HCT116 (cell line): ENCODE measurements at regions not wholly inside any gene's neighbourhood (a gene's known extent, or its start where the extent isn't known, plus 50 kb on each side); places are given as distances from the start of the nearest gene placed in this dataset.
A peak's percentile ranks its signal among the peaks of the same experiment; 100 is the strongest.
"Not testable (repeated sequence)": the region's sequence is repeated elsewhere in the genome, so short reads cannot be mapped to it uniquely, and the experiment has no call there.

ENCODE experiments used
- ATAC-seq: fragments of 200-7000 bp; cut with Tn5 transposase; 2 replicates; pipeline ENCODE4 v1.9.1; 2020; ENCODE audit warnings: mild to moderate bottlenecking, moderate library complexity
- BruUV-seq: library from RNA; stranded (reverse); fragments of 400-500 nt; replicated peaks from 2 replicates; lab custom pipeline; 2021; lab: Mats Ljungman, UMichigan
- CTCF ChIA-PET: fragments of 300-600 bp; sonication (Branson Sonifier 250); formaldehyde crosslinking; loops from one replicate; lab custom pipeline; 2021; ENCODE audit warnings: antibody characterized with exemption; lab: Charles Lee
- POLR2A ChIA-PET: fragments of 300-600, 350-600 bp; sonication (Branson Sonifier 250); formaldehyde crosslinking; loops from one replicate; lab custom pipeline; 2021; ENCODE audit warnings: antibody characterized with exemption; lab: Charles Lee
- RAD21 ChIA-PET, 2 experiments: fragments of 300-600 bp; sonication (Branson Sonifier 250); formaldehyde crosslinking; loops; one replicate each; lab custom pipeline; 2023; ENCODE audit warnings: low total read pairs in 2 of 2; ENCODE audit not compliant: uncharacterized antibody in 2 of 2, unreplicated experiment in 2 of 2, low non-redundant PET in 1 of 2; lab: Charles Lee
- DNase-seq: peaks from one replicate; pipeline ENCODE4 v3.0.0-alpha.2; 2010; ENCODE audit warnings: low read depth, low spot score
- H2AFZ ChIP-seq: fragments of 200-600 bp; shearing (Covaris generic), sonication (generic); 2 replicates; pipeline ENCODE4 v1.6.1; 2017; ENCODE audit warnings: low read depth, mixed run types, mixed read lengths, antibody characterized with exemption, low read length; ENCODE audit not compliant: poor library complexity, severe bottlenecking
- H3K27ac ChIP-seq: 2 replicates; pipeline ENCODE4 v1.5.1; 2012; ENCODE audit warnings: low read depth, low read length
- H3K27me3 ChIP-seq: fragments of 200-600 bp; sonication (generic); 2 replicates; pipeline ENCODE4 v1.6.1; 2016; ENCODE audit warnings: mixed run types, low read length, mixed read lengths; ENCODE audit not compliant: insufficient read depth
- H3K36me3 ChIP-seq, 2 experiments: fragments of 200-500 bp in 1 of 2; fragments of 200-600 bp in 1 of 2; sonication (Bioruptor generic) in 1 of 2; sonication (generic) in 1 of 2; 2 replicates each; pipeline versions ENCODE4 v1.5.1 to v1.6.1; 2014 to 2016; ENCODE audit warnings: low read length in 2 of 2, inconsistent platforms in 1 of 2, mixed read lengths in 1 of 2, mixed run types in 1 of 2; ENCODE audit not compliant: insufficient read depth in 2 of 2, control insufficient read depth in 1 of 2
- H3K4me1 ChIP-seq, 2 experiments: fragments of 200-600 bp in 1 of 2; sonication (generic) in 1 of 2; 2 replicates each; pipeline versions ENCODE4 v1.5.1 to v1.6.1; 2012 to 2017; ENCODE audit warnings: low read length in 2 of 2, inconsistent platforms in 1 of 2, mild to moderate bottlenecking in 1 of 2, mixed read lengths in 1 of 2, mixed run types in 1 of 2, moderate library complexity in 1 of 2; ENCODE audit not compliant: insufficient read depth in 2 of 2, control insufficient read depth in 1 of 2
- H3K4me2 ChIP-seq: fragments of 200-600 bp; sonication (generic); 2 replicates; pipeline ENCODE4 v1.6.1; 2017; ENCODE audit warnings: mixed run types, low read length, mixed read lengths
- H3K4me3 ChIP-seq, 2 experiments: fragments of 200-600 bp in 1 of 2; sonication (generic) in 1 of 2; replicated peaks in 1 of 2; 2 replicates each; pipeline ENCODE4 v1.5.1; 2011 to 2016; ENCODE audit warnings: low read length in 2 of 2, control low read depth in 1 of 2, low read depth in 1 of 2, mild to moderate bottlenecking in 1 of 2, mixed read lengths in 1 of 2, mixed run types in 1 of 2
- H3K79me2 ChIP-seq: fragments of 200-600 bp; sonication (generic); 2 replicates; pipeline ENCODE4 v1.6.1; 2017; ENCODE audit warnings: mild to moderate bottlenecking, mixed run types, low read length, moderate library complexity, mixed read lengths; ENCODE audit not compliant: insufficient read depth
- H3K9ac ChIP-seq: fragments of 200-600 bp; sonication (generic); 2 replicates; pipeline ENCODE4 v1.6.1; 2016; ENCODE audit warnings: low read length, mixed read lengths
- H3K9me2 ChIP-seq: fragments of 200-600 bp; sonication (generic), shearing (Covaris generic); 2 replicates; pipeline ENCODE4 v1.6.1; 2017; ENCODE audit warnings: mixed run types, mild to moderate bottlenecking, moderate library complexity; ENCODE audit not compliant: insufficient read depth
- H3K9me3 ChIP-seq, 2 experiments: fragments of 200-500 bp in 1 of 2; fragments of 200-600 bp in 1 of 2; sonication (Bioruptor generic) in 1 of 2; sonication (generic) in 1 of 2; 2 replicates each; pipeline ENCODE4 v1.6.1; 2014 to 2017; ENCODE audit warnings: low read length in 2 of 2, mixed read lengths in 2 of 2, inconsistent platforms in 1 of 2, low read depth in 1 of 2, mild to moderate bottlenecking in 1 of 2, mixed run types in 1 of 2, moderate library complexity in 1 of 2; ENCODE audit not compliant: control insufficient read depth in 1 of 2, insufficient read depth in 1 of 2
- H4K20me1 ChIP-seq: fragments of 200-600 bp; sonication (generic), shearing (Covaris generic); 2 replicates; pipeline ENCODE4 v1.6.1; 2017; ENCODE audit warnings: mixed run types, mild to moderate bottlenecking, moderate library complexity; ENCODE audit not compliant: insufficient read depth
- ATF3 ChIP-seq: IDR thresholded peaks from 2 replicates; pipeline ENCODE4 v1.6.1; 2012
- CEBPB ChIP-seq: IDR thresholded peaks from 2 replicates; pipeline ENCODE4 v1.6.1; 2012; ENCODE audit warnings: low read depth
- CTCF ChIP-seq, 3 experiments: fragments of 200-600 bp in 1 of 3; sonication (generic) in 1 of 3; IDR thresholded peaks in 2 of 3; conservative IDR thresholded peaks in 1 of 3; 2 replicates each; pipeline ENCODE4 v1.5.1; 2012 to 2017; ENCODE audit warnings: low read depth in 2 of 3, low read length in 2 of 3, antibody characterized with exemption in 1 of 3, borderline replicate concordance in 1 of 3, control low read depth in 1 of 3, mild to moderate bottlenecking in 1 of 3, mixed read lengths in 1 of 3, mixed run types in 1 of 3, moderate library complexity in 1 of 3; ENCODE audit not compliant: insufficient read depth in 1 of 3
- ELF1 ChIP-seq: IDR thresholded peaks from 2 replicates; pipeline ENCODE4 v1.6.1; 2012; ENCODE audit warnings: low read depth, borderline replicate concordance
- JUND ChIP-seq: IDR thresholded peaks from 2 replicates; pipeline ENCODE4 v1.6.1; 2012
- MAX ChIP-seq: IDR thresholded peaks from 2 replicates; pipeline ENCODE4 v1.6.1; 2012
- YY1 ChIP-seq: IDR thresholded peaks from 2 replicates; pipeline ENCODE4 v1.6.1; 2011; ENCODE audit warnings: low read length, low read depth, moderate library complexity, mild to moderate bottlenecking; ENCODE audit not compliant: insufficient replicate concordance; ENCODE audit errors: extremely low read depth
- intact Hi-C: fragments of 100-400 bp; cut with micrococcal nuclease; formaldehyde crosslinking; loops from 2 replicates; pipeline ENCODE4 v1.10.0; 2022

GRCh38 chrX:40794829-40795130 is 59.4 kb upstream of the MED14 start:
- POLR2A ChIA-PET, H3K27me3 ChIP-seq, H2AFZ ChIP-seq, BruUV-seq, H3K9me3 ChIP-seq, H3K9ac ChIP-seq, H3K4me3 ChIP-seq, H3K79me2 ChIP-seq, H4K20me1 ChIP-seq, H3K36me3 ChIP-seq, H3K9me2 ChIP-seq, DNase-seq: not testable (repeated sequence)
- peak overlapping the region; percentile 59 for H3K27ac ChIP-seq
- H3K4me1 ChIP-seq, result peaks cover 4 to 14% of the 10 kb centered on the region in 2 experiments; a peak in 3 of 4 replicates
- H3K4me2 ChIP-seq, result peak overlapping the region; percentile 42
- intact Hi-C loops, result loop anchor here (1.0 to 10.0 kb wide), 2 partner anchors 143 to 220 kb away; no protein-coding TSS in a partner anchor
- ATAC-seq, result 0 out of 2 replicates have a peak, but pooled peaks have one; percentile 10
- ChIA-PET CTCF (interaction anchor here (0.8 to 1.6 kb wide), 7 partner anchors 32 to 320 kb away, joined by 3 to 18 read pairs (median 4); no protein-coding TSS in a partner anchor), RAD21 (interaction anchor here in 1 of 2 experiments (1.1 kb wide), 1 partner anchor 143 kb away, joined by 3 read pairs; no protein-coding TSS in a partner anchor)

DNA sequence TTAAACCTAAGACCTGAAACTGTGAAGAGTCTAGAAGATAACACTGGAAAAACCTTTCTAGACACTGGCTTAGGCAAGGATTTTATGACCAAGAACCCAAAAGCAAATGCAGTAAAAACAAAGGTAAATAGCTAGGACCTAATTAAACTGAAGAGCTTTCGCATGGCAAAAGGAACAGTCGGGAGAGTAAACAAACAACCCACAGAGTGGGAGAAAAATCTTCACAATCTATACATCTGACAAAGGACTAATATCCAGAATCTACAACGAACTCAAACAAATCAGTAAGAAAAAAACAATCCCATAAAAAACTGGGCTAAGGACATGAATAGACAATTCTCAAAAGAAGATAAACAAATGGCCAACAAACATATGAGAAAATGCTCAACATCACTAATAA is 64.4 kb upstream of the MED14 start:
- ATAC-seq, H3K9me3 ChIP-seq, H3K27ac ChIP-seq, H3K9ac ChIP-seq, RAD21 ChIA-PET, CTCF ChIA-PET, DNase-seq, POLR2A ChIA-PET, H3K36me3 ChIP-seq, H4K20me1 ChIP-seq, H2AFZ ChIP-seq, H3K4me3 ChIP-seq, BruUV-seq, H3K27me3 ChIP-seq, H3K79me2 ChIP-seq, H3K4me1 ChIP-seq, H3K4me2 ChIP-seq, H3K9me2 ChIP-seq: not testable (repeated sequence)
- intact Hi-C loops, result loop anchor here (10.0 kb wide), 1 partner anchor 225 kb away; no protein-coding TSS in a partner anchor

GRCh38 chrX:40805404-40805803 is 70.1 kb upstream of the MED14 start:
- no peaks in the 10 kb centered on the region for H3K36me3 ChIP-seq
- no peaks in the 10 kb centered on the region for H3K9me3 ChIP-seq
- no peaks in the 10 kb centered on the region; a peak in 1 of 4 replicates for H3K4me1 ChIP-seq
- H4K20me1 ChIP-seq, result no peaks in the 10 kb centered on the region
- DNase-seq (no peak), ATAC-seq (no peak)
- H3K27me3 ChIP-seq, result no peaks in the 10 kb centered on the region
- intact Hi-C loops, result no loop called here
- H3K27ac ChIP-seq, result no peak overlapping the region
- no peak overlapping the region for H3K4me3 ChIP-seq
- ChIA-PET POLR2A (no interaction called here), RAD21 (no interaction called here), CTCF (no interaction called here)
- H3K79me2 ChIP-seq, result no peaks in the 10 kb centered on the region
- no peaks in the 10 kb centered on the region for H3K9me2 ChIP-seq
- no peak overlapping the region for H2AFZ ChIP-seq
- H3K4me2 ChIP-seq, result no peak overlapping the region
- no TSS peak for BruUV-seq
- no peak overlapping the region for H3K9ac ChIP-seq
- TF ChIP-seq ELF1, result no peak
- no peak for TF ChIP-seq YY1
- TF ChIP-seq ATF3, result no peak
- TF ChIP-seq CEBPB, result no peak
- TF ChIP-seq MAX, result no peak
- TF ChIP-seq JUND, result no peak
- TF ChIP-seq CTCF (IDR thresholded peaks at IDR 0.05 in 2 of 3, conservative IDR thresholded peaks at IDR 0.05 in 1 of 3; ENCODE audit: borderline replicate concordance in 1 of 3, insufficient read depth in 1 of 3, low read depth in 2 of 3, low read length in 2 of 3), result no peak
